Midbrain (tissue), 1 donor: ENCODE measurements at regions not wholly inside any gene's neighbourhood (a gene's known extent, or its start where the extent isn't known, plus 50 kb on each side); places are given as distances from the start of the nearest gene placed in this dataset.

Source experiments
- DNase-seq: peaks from one replicate; lab custom pipeline; 2025; lab: John Stamatoyannopoulos, UW

DNA sequence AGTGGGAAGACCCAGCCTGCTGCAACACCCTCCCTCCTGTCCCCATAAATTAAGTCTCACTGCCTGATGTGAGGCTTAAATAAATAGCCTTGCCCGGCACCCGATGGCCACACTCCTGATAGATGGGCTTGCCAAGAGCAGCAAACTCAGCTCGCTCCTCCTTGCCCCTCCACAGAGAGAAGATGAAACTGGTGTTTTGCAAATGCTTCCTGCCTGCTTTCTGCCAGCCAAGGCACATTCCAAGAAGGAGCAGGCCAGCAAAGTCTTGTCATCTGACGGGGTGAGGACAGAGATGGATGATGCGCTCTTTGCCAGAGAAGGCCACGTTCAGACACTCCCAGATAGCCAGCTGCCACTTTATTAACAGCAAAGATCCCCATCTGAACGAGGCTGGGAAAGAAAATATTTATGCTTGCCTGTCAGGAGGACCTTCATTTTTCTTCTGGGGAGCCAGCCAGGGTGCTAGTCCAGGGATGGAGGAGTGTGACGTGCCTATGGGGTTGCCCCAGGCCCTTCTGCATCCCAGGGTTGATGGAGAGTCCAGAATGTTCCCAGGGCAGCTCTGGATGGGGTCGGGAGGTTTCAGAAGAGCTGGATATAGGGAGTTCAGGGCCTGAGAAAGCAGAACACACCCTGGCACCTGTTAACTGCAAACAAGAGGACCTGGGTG, 265.4 kb downstream of the FOXD2 start:
- DNase-seq, result no peak

DNA sequence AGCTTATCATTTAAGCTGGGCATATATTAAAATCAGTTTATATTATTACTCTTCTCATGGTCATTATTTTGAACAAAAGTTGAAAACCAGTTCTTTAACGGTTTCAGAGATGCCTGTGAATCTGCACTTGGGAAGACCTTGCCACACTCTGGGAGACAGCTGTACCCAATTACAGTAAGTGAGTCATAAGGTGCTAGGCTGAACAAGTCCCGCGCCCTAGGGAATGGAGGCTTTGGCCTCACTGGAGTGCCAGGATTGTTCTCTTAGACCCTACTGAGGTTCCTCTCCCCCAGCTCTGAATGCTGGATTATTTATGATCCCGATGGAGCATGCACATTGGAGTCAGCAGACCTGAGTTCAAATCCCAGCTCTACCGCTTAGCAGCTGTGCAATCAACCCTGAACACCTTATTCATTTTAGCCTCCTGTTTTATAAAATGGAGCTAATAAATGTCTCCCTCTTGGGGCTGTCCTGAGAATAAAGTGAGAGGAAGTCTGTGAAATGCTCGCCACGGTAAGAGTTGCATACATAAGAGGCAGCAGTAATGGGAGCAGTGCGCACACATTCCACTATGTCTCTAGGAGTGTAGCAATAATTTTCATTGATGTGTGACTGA, 266.2 kb downstream of the FOXD2 start:
- no peak for DNase-seq

DNA sequence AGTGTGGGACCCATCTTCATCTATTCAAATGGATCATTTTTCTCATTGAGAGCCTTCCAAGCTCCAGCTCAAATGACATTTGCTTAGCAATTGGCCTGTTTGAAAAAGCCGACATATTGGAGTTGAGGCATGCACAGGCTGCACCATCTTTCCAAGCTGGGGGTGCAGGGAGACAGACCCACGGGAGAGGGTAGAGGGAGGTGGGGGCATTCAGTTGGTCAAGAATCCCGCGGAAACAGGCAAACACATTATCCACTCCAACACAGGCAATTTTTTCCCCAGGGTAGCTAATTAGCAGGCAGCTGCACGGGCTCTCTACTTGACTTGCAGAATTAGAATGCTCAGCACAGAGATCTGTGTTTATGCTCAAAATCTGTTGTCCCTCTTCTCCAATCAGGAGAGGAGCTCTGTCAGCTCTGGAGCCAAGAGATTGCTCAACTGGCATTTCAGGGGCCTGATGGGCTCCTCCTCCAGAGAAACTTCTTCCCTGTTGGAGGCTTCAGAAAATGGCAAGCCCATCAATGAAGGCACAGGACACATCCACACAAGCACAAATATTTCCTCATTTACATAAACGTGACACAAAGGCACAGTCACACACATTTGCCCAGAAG, 267.8 kb downstream of the FOXD2 start:
- DNase-seq, result peak; percentile 8

DNA sequence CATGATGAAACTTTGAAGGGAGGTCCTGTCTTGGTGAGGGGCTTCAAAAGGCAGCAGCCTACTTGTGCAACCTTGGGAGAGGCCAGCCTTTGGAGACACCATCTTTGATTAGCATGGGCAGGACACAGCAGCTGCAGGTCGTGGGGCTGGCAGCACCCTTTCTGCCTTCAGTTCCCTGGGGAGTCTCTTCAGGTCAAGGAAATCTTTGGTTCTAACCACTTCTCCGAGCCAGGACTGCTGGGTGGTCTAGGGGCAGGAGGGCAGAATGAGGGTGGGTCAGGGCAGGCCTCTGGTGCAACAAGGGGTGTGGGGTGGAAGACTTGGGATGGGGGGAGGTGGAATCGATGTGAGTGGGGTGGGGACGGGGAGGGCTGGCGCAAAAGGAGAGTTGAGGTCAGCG, 269.7 kb downstream of the FOXD2 start:
- no peak for DNase-seq

DNA sequence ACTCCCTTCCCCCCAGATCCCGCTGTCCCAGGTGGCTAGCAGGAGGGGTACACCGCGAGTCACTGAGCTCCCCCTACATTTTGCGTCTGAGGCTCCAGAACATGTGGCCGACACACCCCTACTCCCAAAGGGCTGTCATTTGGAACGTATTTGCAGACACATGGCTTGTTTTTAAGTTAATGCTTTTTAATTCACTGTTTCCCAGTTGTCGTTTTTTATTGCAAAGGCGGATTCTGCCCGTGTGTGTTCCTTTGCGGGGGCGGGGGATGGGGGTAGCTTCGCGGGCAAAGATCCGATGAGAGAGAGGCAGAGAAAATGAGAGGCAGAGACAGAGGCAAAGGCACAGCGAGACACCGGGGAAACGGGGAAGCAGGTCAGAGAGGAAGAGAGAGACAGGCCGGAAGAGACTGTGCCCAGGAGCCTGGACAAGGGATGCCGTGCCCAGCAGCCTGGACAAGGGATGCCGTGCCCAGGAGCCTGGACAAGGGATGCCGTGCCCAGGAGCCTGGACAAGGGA, 270.2 kb downstream of the FOXD2 start:
- DNase-seq, result no peak

DNA sequence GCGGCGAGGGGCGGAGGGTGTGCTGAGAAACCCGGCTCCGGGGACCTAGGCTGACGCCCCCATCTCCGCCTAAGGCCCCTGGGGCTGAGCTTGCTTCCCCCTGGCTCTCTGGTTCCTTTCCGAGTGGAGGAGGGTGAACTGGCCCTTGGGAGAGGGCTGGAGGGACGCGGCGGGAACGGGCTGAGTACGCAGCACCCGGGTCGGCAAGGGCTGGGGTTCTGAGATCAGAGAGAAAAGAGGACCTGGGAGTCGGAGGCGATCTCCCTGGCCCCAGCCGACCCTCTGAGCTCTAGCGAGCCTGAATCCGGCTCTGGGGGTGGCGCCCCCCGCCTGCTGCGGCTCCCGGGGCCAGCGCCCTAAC, 270.8 kb downstream of the FOXD2 start:
- DNase-seq, result no peak

DNA sequence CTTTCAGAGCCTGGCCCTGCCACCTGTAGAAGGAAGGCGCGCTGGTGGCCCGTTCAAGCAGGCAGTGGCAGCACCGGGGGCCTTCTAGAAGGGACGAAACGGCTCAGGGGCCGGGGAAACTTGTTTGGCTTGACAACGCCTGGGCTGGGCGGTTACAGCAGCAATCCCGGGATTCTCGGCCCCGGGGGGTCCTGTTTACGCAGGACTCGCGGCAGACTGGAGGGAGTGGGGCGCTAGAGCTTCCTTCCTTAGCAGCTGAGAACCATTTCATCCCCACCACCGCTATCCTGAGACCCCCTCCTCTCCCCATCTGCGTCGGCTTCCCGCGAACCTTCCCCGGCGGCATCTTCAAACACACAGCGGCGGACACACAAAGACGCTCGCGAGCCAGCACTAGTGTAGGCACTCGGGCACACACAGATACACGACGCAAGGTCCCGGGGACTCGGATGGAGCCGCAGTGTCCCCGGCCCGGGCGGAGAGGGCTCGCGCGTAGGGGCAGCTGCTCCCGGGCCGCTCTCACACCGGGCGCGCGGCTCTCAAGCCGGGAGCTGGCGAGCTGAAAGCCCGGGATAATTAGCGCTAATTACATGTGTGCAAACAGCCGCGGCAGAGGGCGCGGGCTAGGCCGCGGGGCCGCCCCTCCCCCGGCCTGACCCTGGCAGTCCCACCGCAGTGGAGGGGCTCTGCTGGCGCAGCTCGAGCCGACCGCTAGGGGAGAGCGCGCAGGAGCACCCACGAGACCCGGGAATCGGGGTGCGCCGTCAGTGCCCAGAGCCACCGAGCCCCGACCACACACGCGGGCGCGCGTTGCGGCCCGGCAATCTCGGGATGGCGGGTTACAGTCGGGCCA, 271.4 kb downstream of the FOXD2 start:
- DNase-seq, result no peak

DNA sequence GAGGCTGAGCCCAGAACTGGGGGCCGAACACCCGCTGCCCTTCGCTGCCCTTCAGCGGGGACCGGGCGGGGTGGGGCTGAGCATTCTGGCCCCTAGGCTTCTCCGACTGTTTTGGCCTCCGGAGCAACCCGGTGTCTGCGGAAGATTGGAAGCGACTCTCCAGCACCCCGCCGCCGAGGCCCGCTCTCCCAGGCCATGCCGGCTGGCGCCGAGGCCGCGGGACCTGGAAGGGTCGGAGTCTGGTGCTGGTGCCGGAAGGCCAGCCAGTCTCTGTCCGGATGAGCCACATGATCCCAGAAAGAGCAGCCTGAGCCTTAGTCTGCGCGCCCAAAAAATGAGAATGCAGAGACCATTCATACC, 272.0 kb downstream of the FOXD2 start:
- no peak for DNase-seq

DNA sequence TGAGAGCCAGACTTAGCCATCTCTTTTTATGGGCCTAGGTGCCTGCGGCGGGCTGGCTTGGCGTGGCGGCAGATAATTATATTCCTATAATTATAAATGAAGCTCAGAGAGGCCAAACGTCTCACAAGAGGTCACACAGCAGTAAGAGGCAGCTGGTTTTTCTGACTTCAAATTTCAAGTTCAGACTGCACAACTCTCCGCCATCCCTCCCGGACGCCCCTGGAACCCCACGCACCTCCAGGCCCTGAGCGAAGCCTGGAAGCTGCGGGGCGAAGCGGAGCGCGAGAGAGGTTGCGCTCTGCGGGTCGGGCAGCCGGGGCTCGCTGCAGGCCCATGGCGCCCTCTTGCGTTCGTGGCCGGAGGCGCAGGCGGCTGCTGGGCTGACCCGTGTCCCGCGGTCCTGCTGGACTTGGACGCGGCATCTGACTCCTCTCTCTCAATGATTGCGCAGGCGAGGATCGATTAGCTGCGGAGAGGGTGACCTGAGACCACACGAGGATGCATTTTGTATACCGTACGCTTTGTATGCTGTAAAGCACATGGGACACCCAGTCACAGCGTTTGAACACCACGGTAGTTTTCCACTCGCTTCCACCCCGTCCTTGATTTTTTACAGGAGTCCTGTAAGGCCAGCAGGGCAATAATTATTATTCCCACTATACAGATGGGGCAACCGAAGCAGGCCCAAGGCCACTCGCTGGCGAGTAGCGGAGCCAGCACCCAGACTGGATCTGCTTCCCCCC, 272.7 kb downstream of the FOXD2 start:
- peak; percentile 66 for DNase-seq
